GM19351 (cell line): ENCODE measurements at regions not wholly inside any gene's neighbourhood (a gene's known extent, or its start where the extent isn't known, plus 50 kb on each side); places are given as distances from the start of the nearest gene placed in this dataset.
"Not testable (repeated sequence)": the region's sequence is repeated elsewhere in the genome, so short reads cannot be mapped to it uniquely, and the experiment has no call there.

Source experiments
- ATAC-seq: cut with Tn5 transposase; IDR thresholded peaks from one replicate; pipeline ENCODE4 v1.9.1; 2021; ENCODE audit warnings: mild to moderate bottlenecking, moderate library complexity; ENCODE audit not compliant: unreplicated experiment

- not testable (repeated sequence) for ATAC-seq
These were observed 62.3 kb upstream of the PLGLB2 start for GRCh38 chr2:87685558-87685957.

GRCh38 chr2:87686873-87687549, 60.9 kb upstream of the PLGLB2 start:
- not testable (repeated sequence) for ATAC-seq

GRCh38 chr2:87687550-87688270, 60.2 kb upstream of the PLGLB2 start:
- ATAC-seq: not testable (repeated sequence)

GRCh38 chr2:87691899-87692592, 55.8 kb upstream of the PLGLB2 start:
- not testable (repeated sequence) for ATAC-seq

GRCh38 chr2:87692914-87693313, 55.0 kb upstream of the PLGLB2 start:
- not testable (repeated sequence) for ATAC-seq

GRCh38 chr2:87693882-87694281, 54.0 kb upstream of the PLGLB2 start:
- ATAC-seq: not testable (repeated sequence)

- not testable (repeated sequence) for ATAC-seq
These were observed 52.1 kb upstream of the PLGLB2 start for GRCh38 chr2:87695596-87696323.
